CD14-positive monocyte (primary cell): ENCODE measurements at regions not wholly inside any gene's neighbourhood (a gene's known extent, or its start where the extent isn't known, plus 50 kb on each side); places are given as distances from the start of the nearest gene placed in this dataset.
A peak's percentile ranks its signal among the peaks of the same experiment; 100 is the strongest.

Experiments used
- DNase-seq, 3 donors: peaks; one replicate each; pipeline ENCODE4 v3.0.0-alpha.2; 2011 to 2022
- H2AFZ ChIP-seq: 2 replicates; pipeline ENCODE4 v1.6.0; 2012; ENCODE audit warnings: mild to moderate bottlenecking, low read depth, low read length, inconsistent platforms; ENCODE audit not compliant: insufficient read depth, poor library complexity, severe bottlenecking
- H3K27ac ChIP-seq, 2 donors: 1 replicate in 1 of 2; 2 replicates in 1 of 2; pipeline ENCODE4 v1.5.1; 2012 to 2013; ENCODE audit warnings: low read length in 2 of 2, control low read depth in 1 of 2, inconsistent platforms in 1 of 2, low read depth in 1 of 2, mild to moderate bottlenecking in 1 of 2
- H3K27me3 ChIP-seq, 2 donors: one replicate each; pipeline versions ENCODE4 v1.6.0 to v1.6.1; 2011 to 2013; ENCODE audit warnings: low read length in 2 of 2; ENCODE audit not compliant: control insufficient read depth in 2 of 2, insufficient read depth in 2 of 2
- H3K36me3 ChIP-seq, 2 donors: replicated peaks in 1 of 2; 1 replicate in 1 of 2; 2 replicates in 1 of 2; pipeline versions ENCODE4 v1.5.1 to v1.6.1; 2012 to 2013; ENCODE audit warnings: low read length in 2 of 2, control low read depth in 1 of 2, inconsistent platforms in 1 of 2, mild to moderate bottlenecking in 1 of 2; ENCODE audit not compliant: insufficient read depth in 2 of 2, control insufficient read depth in 1 of 2
- H3K4me1 ChIP-seq, 2 donors: 1 replicate in 1 of 2; 2 replicates in 1 of 2; pipeline versions ENCODE4 v1.5.1 to v1.6.1; 2012 to 2013; ENCODE audit warnings: low read length in 2 of 2, control low read depth in 1 of 2, inconsistent platforms in 1 of 2, mild to moderate bottlenecking in 1 of 2, moderate library complexity in 1 of 2; ENCODE audit not compliant: insufficient read depth in 2 of 2, control insufficient read depth in 1 of 2
- H3K4me2 ChIP-seq: replicated peaks from 2 replicates; pipeline ENCODE3; 2012; ENCODE audit warnings: low read length, moderate library complexity, mild to moderate bottlenecking; ENCODE audit not compliant: poor library complexity, severe bottlenecking; ENCODE audit errors: extremely low read depth
- H3K4me3 ChIP-seq, 3 experiments: fragments of 200-600 bp in 1 of 3; sonication (generic) in 1 of 3; replicated peaks in 1 of 3; 1 replicate in 2 of 3; 2 replicates in 1 of 3; pipeline ENCODE4 v1.5.1; 2011 to 2013; ENCODE audit warnings: low read length in 3 of 3, mild to moderate bottlenecking in 3 of 3, control low read depth in 2 of 3, low read depth in 2 of 3, inconsistent platforms in 1 of 3, moderate library complexity in 1 of 3
- H3K79me2 ChIP-seq: 2 replicates; pipeline ENCODE4 v1.6.0; 2012; ENCODE audit warnings: mild to moderate bottlenecking, control low read depth, inconsistent platforms, low read length, moderate library complexity; ENCODE audit not compliant: insufficient read depth
- H3K9ac ChIP-seq: 2 replicates; pipeline ENCODE4 v1.6.0; 2017; ENCODE audit warnings: low read length, mild to moderate bottlenecking; ENCODE audit not compliant: insufficient read depth, poor library complexity, severe bottlenecking
- H3K9me3 ChIP-seq, 2 donors: replicated peaks in 1 of 2; 1 replicate in 1 of 2; 2 replicates in 1 of 2; pipeline versions ENCODE4 v1.5.1 to v1.6.1; 2012 to 2013; ENCODE audit warnings: low read length in 2 of 2, control low read depth in 1 of 2; ENCODE audit not compliant: control insufficient read depth in 1 of 2, insufficient read depth in 1 of 2
- H4K20me1 ChIP-seq: 2 replicates; pipeline ENCODE4 v1.6.0; 2012; ENCODE audit warnings: mild to moderate bottlenecking, low read length, control low read depth, moderate library complexity; ENCODE audit not compliant: insufficient read depth
- H3K27ac Mint-ChIP-seq, 7 donors: one replicate each; pipeline ENCODE4 v1.8.0; 2020; ENCODE audit warnings: mild to moderate bottlenecking in 7 of 7, mixed read lengths in 7 of 7, moderate library complexity in 6 of 7, inconsistent platforms in 2 of 7
- H3K27me3 Mint-ChIP-seq, 3 donors: one replicate each; pipeline ENCODE4 v1.8.0; 2021 to 2022; ENCODE audit warnings: low read depth in 3 of 3, mild to moderate bottlenecking in 3 of 3, mixed read lengths in 3 of 3, moderate library complexity in 3 of 3, inconsistent platforms in 1 of 3
- H3K36me3 Mint-ChIP-seq, 2 donors: one replicate each; pipeline ENCODE4 v1.8.0; 2020; ENCODE audit warnings: mixed read lengths in 2 of 2, inconsistent platforms in 1 of 2, mild to moderate bottlenecking in 1 of 2
- H3K4me1 Mint-ChIP-seq: one replicate; pipeline ENCODE4 v1.8.0; 2020; ENCODE audit warnings: mild to moderate bottlenecking, mixed read lengths
- H3K4me3 Mint-ChIP-seq, 2 donors: one replicate each; pipeline ENCODE4 v1.8.0; 2020; ENCODE audit warnings: mild to moderate bottlenecking in 2 of 2, mixed read lengths in 2 of 2, moderate library complexity in 1 of 2
- H3K9me3 Mint-ChIP-seq, 7 donors: one replicate each; pipeline ENCODE4 v1.8.0; 2020 to 2022; ENCODE audit warnings: mixed read lengths in 7 of 7, mild to moderate bottlenecking in 6 of 7, moderate library complexity in 6 of 7, inconsistent platforms in 2 of 7
- CTCF ChIP-seq: fragments of 200-600 bp; IDR thresholded peaks from one replicate; pipeline ENCODE4 v1.8.0; 2022; ENCODE audit warnings: antibody characterized with exemption, mild to moderate bottlenecking
- WGBS: methylation state at CpG from one replicate; pipeline ENCODE4 v1.1.5; 2013; ENCODE audit warnings: missing lambda C conversion rate; ENCODE audit not compliant: insufficient coverage; 5-methylcytosine and 5-hydroxymethylcytosine counted together
- intact Hi-C, 2 donors: fragments of 100-400 bp; cut with micrococcal nuclease; formaldehyde crosslinking; loops; one replicate each; pipeline versions ENCODE4 v1.15.0 to v1.15.1; 2023

DNA sequence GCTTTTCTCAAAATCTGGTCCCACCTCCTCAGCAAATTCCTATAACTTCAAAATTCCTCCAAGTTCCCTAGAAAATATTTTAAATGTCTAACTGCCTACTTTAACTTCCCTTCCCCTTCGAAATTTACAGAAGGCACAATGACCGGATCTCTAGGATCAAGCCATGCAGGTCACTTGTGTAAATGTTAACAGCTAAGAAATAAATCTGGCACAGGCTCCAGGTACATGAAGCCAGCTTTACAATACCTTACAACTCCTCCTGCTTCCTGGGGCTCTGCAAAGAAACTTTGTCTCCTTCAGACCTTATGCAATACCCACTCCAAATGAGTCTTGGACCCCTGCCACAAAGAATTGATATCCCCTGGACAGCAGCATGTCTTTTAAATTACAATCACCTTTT lies 1164.2 kb downstream of the BRINP3 start:
- Histone ChIP-seq H3K4me3 (no peak overlapping the region), H3K9me3 (peaks cover 8 to 15% of the 10 kb centered on the region in 2 donors), H3K9ac (no peak overlapping the region), H3K4me2 (no peak overlapping the region), H2AFZ (no peak overlapping the region), H3K27me3 (no peaks in the 10 kb centered on the region), H3K27ac (no peak overlapping the region), H3K4me1 (no peaks in the 10 kb centered on the region), H3K36me3 (no peaks in the 10 kb centered on the region), H4K20me1 (no peaks in the 10 kb centered on the region), H3K79me2 (no peaks in the 10 kb centered on the region)
- peaks cover 0 to 8% (median 5%) of the 10 kb centered on the region in 7 donors for H3K9me3 Mint-ChIP-seq
- no peak for TF ChIP-seq CTCF
- peaks cover 1 to 2% (median 2%) of the 10 kb centered on the region in 3 donors for H3K27me3 Mint-ChIP-seq
- 83% methylated on average over 1 of the region's 2 CpGs for WGBS
- H3K4me3 Mint-ChIP-seq = no peak overlapping the region
- intact Hi-C loops = no loop called here
- DNase-seq = no peak
- no peaks in the 10 kb centered on the region for H3K36me3 Mint-ChIP-seq
- H3K4me1 Mint-ChIP-seq = no peaks in the 10 kb centered on the region
- H3K27ac Mint-ChIP-seq = peak overlapping the region in 1 of 7 donors; percentile 3

- Histone ChIP-seq H3K27ac (no peak overlapping the region), H3K79me2 (no peaks in the 10 kb centered on the region), H3K9ac (no peak overlapping the region), H3K4me1 (no peaks in the 10 kb centered on the region), H2AFZ (no peak overlapping the region), H3K9me3 (peaks cover 8 to 12% of the 10 kb centered on the region in 2 donors), H3K27me3 (no peaks in the 10 kb centered on the region), H3K4me3 (no peak overlapping the region), H3K36me3 (no peaks in the 10 kb centered on the region), H4K20me1 (no peaks in the 10 kb centered on the region), H3K4me2 (no peak overlapping the region)
- Mint-ChIP-seq H3K27me3 (peaks cover 1 to 2% (median 2%) of the 10 kb centered on the region in 3 donors), H3K4me3 (no peak overlapping the region), H3K4me1 (no peaks in the 10 kb centered on the region), H3K36me3 (no peaks in the 10 kb centered on the region), H3K27ac (no peak overlapping the region), H3K9me3 (peaks cover 0 to 8% (median 5%) of the 10 kb centered on the region in 7 donors)
- intact Hi-C loops = no loop called here
- DNase-seq = no peak
- no peak for TF ChIP-seq CTCF
- WGBS = no CpG with 5 or more reads among the region's 4 CpGs
These were observed 1162.4 kb downstream of the BRINP3 start for GRCh38 chr1:189315035-189315901.
